COLO829 (cell line): ENCODE measurements at regions not wholly inside any gene's neighbourhood (a gene's known extent, or its start where the extent isn't known, plus 50 kb on each side); places are given as distances from the start of the nearest gene placed in this dataset.

ENCODE experiments used
- DNase-seq: peaks from one replicate; pipeline ENCODE4 v3.0.0; 2012; ENCODE audit warnings: low spot score

DNA sequence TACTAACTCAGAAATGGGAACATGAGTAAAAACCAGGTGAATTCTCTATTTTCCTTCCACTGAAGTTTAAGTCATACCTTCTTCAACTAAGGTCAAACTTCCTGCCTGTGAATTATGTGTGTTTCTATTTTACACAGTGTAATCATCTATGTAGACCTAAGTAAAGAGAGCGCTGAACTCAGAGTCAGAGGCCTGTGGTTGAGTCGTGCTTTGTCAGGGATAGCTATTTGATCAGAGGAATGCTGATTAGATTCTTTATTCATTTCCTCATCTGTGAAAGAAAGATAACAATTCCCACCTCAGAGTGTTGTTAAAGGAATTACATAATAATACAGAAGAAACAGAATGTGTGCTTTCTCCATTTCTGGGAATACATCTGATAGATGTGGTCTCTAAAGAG lies 654.1 kb downstream of the STIM2 start:
- DNase-seq = no peak

DNA sequence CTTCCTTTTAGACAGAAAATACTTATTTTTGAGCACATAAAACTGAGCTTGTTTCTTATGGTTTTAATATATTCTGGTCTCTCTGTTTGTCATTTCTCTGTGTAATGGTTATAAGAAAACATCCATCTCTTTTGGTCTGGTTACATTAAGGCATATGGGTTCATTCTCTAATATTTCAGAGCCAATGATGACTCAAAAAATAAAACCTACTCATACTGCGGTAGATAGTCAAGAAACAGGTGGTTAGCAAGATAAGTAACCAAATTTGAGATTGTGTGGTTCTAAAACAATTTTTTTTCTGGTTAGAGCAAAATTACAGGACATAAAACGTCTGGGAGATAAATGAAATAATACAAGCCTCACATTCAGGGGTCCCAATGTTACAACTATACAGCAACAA lies 654.5 kb downstream of the STIM2 start:
- no peak for DNase-seq

DNA sequence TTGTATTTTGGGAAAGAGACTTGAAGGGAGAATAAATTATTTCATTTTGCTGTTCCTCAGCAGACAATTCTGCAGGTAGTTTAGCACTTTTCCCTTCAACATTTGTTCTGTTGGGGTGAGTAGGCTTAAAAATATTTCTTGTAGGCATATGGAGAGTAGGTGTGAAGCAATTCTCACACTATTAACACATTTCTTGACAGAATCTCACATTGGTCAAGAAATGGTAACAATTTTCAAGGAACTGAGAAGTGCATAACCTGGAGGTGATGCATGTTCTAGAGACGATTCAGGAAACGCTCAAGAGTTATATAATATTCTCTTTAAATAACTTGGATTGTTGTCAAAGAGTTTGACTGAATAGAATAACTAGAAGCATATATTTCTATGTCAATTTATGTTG lies 658.2 kb downstream of the STIM2 start:
- no peak for DNase-seq

DNA sequence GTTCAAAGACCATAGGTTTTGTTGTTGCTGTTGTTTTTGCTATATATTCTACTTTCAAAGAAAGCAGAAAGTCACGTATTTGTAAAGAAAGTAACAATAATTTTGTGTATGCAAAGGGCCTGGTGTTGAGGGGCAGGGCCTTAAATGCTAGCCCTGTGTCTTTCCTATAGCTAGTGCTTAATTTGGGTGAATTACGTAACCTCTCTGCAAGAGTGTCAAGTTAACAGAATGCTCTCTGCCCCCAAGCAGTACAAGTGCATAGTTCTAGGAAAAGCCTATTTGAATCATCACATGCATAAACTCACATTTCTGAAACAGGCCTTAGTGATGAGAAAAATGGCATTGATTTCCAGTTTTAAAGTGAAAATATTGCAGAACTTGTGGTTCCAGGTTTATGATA lies 663.6 kb downstream of the STIM2 start:
- DNase-seq = no peak

DNA sequence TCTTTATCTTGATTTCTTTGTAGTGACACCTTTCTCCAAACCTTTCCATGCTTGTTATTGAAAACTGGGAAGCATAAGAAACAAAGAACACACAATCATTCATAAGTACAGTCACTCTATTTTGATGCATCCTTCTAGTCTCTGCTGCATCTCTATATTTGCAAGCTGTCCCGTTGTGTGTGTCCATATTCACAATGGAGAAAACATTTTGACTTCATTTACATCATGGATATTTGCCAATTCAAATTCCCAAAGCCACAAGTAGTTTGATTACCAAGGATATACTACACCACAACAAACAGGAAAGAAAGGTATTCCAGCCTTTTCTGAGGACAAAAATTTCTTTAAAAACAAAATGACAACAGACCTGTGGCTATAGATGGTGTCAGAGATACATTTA lies 673.8 kb downstream of the STIM2 start:
- DNase-seq = no peak

DNA sequence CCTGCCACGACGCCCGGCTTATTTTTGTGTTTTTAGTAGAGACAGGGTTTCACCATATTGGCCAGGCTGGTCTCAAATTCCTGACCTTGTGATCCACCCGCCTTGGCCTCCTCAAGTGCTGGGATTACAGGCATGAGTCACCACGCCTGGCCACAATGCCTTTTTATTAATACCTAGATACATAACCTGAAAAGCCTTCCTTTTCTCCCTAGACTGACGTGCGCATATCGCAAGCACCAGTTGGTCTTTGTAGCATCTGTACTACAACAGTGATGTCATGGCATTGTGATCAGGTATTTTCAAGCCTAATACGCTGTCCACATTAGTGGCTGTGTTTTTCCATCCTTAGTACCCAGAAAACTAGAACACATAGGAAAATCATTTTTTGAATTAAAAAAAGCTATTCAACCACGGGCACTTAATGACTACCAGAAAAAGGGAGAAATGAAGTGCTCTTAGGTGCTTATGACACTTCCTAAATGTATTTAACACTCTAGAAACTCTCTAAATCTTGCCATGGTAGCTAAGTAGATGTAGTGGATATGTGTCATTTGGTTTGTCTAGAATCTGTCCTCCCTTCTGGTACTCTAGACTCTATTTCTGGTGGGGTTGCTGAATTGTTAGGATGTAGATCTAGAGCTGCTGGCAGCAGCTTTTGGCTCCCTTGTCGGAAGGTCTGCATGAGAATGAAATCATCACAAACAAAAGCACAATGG lies 707.8 kb downstream of the STIM2 start:
- no peak for DNase-seq

DNA sequence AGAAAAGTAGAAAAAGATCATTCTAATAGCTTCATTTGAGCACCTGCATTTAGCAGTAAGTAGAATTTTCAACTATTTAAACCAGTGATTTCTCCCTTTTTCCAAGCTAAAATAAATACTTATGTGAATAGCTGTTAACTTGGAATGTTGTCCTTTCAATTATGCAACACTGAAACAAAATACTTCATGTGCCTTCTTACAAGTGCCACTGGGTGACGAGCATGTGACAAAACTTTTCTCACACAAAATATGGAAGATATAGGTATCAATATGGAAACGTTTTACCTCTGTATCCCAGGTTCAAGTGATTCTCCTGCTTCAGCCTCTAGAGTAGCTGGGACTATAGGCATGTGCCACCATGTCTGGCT lies 708.3 kb downstream of the STIM2 start:
- no peak for DNase-seq

DNA sequence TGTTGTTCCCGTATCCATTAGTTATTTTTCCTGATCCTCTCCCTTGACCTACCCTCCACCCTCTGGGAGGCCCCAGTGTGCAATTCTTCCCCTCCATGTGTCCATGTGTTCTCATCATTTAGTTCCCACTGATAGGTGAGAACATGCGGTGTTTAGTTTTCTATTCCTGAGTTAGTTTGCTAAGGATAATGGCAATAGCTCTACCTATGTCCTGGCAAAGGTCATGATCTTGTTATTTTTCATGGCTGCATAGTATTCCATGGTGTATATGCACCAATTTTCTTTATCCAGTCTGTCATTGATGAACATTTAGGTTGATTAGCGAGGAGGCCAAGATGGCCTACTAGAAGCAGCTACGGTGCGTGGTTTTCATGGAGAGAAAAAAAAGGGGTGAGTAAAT lies 714.1 kb downstream of the STIM2 start:
- no peak for DNase-seq

DNA sequence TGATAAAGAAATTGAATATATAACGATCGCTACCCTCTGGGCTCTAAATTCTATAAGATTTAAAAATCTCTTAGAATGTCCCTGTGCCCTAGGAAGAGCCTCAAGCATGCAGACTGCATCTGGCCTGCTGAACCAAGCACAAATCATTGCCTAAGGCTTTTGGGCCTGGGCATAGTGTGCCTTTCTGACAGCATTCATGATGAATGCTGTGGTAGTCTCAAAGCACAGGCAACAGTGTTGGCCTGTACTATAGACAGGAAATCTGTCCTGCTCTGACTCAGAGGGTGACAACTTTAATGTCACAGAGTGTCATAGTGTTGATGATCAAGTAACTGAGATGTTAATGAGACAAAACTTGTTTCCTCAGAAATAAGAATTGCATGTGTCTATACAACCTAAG lies 717.3 kb downstream of the STIM2 start:
- no peak for DNase-seq

DNA sequence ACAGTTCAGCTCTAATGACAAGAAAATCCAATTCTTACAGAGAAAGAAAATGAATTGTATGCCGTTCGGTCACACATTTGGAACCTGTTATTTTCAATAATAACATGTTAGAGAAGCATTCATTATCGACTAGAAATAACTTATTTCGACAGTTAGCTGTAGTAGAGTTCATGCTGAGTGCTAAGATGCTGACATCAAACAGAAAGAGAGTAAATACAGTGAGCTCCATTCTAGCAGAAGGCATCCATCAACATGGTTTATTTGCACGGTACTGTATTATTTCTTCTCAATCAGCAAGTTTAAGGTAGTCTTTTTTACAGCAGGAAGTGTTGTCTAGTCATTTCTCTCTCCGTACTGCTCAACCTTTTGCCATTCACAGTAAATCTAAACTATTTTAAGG lies 732.1 kb downstream of the STIM2 start:
- no peak for DNase-seq

DNA sequence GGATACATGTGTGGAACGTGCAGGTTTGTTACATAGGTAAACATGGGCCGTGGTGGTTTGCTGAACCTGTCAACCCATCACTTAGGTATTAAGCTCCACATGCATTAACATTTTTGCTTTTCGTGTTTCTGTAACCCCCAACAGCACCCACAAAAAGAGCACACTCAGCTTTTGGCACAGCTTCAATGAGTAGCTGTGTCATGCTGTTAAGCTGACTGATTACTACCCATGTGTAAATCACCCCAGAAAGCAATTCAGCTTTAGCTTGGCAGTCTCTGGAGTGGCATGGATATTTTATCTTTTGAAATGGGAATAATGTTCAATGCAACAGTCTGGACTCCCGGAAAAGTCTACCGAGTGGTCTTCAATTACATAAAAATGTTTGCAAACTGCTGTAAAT lies 734.3 kb downstream of the STIM2 start:
- no peak for DNase-seq

DNA sequence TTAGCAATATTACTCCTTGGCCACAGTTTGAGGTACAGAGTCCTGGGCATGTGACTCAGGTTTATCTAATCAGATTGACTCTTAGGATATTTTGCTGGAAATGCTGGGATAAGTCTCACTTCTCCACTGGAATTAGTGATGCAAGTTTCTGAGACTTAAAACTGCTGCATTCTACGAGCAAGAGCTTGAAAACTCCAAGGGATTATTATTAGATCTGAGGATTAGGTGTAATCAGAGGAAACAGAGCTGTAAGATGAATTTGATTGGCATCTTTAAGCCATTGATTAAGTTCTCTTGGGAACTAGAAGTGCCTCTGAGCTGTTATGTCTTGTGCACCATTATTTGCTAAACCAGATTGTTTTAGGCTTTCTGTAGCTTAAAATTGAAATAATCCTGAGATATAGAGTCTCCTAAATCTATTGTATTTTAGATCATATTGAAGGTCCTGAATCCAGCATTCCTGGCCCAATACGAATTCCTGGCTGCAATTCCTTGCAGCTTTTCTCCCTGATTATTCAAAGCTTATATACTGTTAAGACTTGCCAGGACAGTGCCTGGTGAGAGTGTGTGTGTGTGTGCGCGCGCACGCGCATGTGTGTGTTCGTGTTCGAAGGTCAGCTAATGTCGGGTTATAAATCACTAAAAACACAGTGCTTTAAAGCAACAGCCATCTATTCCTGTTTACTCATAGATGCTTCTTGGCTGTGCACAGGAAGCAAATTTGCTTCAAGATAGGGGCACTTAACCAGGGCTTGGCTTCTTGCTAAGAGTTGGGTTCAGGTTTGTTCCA lies 735.1 kb downstream of the STIM2 start:
- no peak for DNase-seq

DNA sequence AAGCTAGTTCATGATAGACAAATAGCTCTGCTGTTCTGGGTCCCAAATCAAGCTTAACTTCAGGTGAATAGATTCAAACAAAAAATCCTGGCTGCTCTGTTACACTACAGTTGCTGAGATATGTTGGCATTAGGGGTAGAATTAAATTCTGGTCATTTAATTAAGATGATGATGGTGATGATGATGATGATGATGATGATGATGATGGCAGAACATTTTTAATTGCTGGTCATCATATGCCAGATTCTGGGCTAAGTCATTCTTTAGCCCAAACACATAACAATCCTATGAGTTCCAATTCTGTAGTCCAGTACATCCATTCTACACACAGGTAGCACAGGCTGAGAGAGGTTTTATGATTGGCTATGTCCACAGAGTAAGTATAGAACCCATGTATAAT lies 741.5 kb downstream of the STIM2 start:
- no peak for DNase-seq

DNA sequence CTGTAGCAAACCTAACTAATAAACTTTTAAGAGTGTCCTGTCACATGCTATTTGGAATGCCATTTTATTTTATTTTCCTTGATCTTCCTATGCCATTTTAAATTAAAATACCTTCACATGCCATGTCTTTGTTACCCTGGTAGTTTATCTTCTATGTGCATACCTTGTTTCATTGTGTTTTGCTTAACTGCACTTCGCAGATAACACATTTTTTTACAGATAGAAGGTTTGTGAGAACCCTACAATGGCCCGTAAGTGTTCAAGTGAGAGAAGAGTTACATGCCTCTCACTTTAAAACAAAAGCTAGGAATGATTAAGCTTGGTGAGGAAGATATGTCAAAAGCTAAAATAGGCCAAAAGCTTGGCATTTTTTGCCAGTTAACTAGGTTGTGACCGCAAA lies 744.1 kb downstream of the STIM2 start:
- no peak for DNase-seq

DNA sequence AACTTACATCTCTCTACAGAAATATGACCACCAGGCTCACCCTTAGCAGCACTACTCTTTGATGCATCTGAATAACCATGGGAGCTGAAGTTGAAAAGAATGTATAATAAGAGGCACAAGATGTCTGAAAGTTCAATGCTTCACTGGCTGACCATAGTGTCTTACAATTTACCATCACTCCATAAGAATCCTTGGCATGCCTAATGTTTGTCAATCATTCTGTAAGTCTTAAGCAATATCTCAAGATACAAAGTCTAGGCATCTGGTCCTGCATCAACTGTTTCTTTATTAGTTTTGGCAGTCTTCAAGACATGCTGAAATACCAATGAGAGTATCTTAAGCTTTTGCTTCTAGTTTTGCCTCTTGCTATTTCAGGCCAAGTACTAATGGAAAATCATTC lies 755.5 kb downstream of the STIM2 start:
- DNase-seq = no peak

DNA sequence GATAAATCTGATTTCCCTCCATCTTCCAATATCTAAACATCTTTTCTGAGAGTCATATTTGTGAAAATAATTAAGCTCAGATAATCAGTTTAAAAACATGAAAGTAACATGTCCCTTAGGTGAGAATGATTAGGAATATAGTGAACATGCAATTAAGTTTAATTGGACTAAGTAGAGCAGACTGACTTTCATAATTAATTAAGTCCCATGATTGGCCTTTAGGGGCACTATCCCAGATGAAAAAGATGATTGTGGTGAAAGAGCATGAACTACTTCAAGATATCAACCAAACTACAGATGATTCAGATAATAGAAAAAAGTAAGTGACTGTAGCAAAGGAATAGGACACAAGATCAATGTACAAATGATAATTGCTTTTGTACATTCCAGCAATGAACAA lies 758.8 kb downstream of the STIM2 start:
- no peak for DNase-seq

DNA sequence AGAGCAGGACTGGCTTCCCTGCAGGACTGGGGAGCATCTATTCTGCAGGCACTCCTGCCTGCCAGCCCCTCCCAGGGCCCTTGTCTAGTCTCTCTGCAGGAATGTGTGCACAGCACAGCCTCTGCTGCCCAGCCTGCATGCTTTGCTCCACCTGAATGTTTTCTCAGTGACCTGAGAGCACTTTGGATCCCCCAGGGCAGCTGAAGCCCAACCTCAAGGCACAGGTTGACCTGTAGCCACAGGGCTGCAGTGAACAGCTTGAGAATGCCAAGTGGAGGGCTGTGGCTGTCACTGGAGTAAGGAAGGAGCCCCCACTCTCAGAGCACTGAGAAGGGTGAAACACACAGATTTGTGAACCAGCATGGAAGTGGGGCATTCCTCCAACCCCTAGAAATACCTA lies 760.2 kb downstream of the STIM2 start:
- no peak for DNase-seq

DNA sequence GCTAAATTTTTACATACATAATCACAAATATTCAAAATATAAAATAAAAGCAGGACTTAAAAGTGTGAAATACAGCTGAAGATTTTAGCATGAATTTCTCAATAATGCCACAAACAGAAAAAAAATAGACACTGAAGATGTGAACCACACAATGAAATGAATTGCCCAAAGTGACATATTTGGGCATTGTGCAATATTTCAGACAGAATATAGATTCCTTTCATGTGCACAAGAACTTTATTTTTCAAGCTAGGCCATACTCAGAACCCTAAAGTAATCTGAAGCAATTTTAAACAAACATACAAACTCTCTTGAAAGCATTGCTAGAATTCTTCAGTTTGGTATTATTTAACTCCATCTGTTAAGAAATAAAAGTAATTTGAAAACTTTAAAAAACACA lies 764.1 kb downstream of the STIM2 start:
- DNase-seq = no peak

DNA sequence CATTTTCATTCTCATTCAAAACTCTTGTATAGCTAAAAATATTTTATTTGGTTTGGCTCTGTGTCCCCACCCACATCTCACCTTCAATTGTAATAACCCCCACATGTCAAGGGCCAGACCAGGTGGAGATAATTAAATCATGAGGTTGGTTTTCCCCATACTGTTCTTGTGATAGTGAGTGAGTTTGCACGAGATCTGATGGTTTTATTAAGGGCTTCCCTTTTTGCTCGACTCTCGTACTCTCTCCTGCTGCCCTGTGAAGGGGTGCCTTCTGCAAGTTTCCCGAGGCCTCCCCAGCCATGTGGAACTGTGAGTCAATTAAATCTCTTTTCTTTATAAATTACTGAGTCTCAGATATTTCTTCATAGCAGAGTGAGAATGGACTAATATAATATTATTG lies 768.0 kb downstream of the STIM2 start:
- DNase-seq = no peak

DNA sequence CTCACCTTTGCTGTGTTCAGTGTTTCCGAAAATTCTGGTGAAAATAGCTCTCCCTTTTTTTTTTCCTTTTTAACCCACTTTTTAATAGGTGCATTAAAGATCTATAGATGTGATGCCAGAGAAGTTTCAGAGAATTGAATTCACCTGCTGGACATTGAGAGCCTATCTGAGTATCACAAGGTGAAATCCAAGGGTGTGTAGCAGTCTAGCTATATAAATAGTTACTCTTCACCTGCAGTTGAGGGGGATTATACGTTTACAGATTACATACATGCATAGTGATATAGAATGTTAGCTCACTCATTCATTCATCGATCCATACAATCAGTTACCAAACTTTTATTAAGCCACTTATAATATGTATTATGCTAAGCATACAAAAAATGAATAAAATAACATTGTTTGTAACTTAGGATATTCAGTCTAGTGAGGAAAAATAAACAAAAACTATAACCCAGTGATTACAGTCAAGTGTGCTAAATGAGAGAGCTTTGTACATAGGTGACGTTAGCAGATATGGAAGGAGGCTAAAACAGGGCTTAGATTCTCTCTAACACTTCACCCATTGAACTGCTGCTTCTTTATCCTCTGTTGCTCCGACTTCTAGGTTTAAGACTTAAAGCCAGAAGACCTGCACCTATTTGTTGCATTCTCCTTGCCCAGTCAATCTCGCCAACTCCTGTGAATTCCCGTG lies 769.0 kb downstream of the STIM2 start:
- DNase-seq = no peak

DNA sequence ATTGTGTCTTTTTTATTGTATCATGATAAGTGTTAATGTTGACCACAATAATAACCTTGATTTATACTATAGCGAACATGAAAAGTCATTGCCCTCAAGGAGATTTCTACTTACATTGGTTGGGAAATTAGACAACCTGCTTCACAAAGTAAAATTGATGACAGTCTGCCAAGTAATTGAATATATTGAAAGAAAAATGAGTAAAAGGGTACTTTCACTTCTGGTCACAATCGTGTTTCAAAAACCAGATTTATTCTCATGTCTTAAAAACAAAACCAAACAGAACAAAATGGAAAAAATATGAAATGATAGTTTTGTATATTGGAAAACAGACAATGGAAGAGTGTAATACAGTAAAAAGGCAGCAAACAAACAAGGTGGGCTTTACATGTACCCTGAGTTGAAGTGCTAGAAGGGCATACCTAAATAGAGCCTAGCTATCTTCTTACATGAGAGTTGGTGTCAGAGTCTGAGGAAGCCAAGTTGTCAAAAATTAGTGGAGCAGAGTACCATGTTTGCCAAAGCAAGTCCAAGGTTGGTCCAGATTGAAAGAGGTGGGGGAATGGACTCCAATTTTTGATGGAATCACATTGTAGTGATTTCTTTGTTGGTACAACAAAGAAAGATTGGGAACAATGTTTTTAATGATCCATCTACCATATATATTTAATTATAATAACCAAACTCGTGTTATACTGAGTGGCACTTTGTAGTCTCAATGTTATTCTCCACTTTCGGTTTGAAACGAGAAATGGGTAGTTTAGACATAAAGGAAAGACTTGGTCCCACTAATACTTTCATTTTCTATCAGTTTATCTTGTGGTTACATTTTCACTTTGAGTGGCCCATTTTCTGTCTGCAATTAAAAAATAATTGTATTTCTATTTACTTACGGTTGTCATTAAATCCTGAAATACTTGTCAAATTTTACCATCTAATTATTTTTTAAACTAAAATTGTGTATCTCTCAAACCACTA lies 775.6 kb downstream of the STIM2 start:
- DNase-seq = no peak
